Liver (tissue), 8 donors: ENCODE measurements at regions not wholly inside any gene's neighbourhood (a gene's known extent, or its start where the extent isn't known, plus 50 kb on each side); places are given as distances from the start of the nearest gene placed in this dataset.

Experiments used
- DNase-seq: peaks from one replicate; pipeline ENCODE4 v3.0.0-alpha.2; 2017; ENCODE audit warnings: low spot score
- H3K27ac ChIP-seq, 2 donors: one replicate each; pipeline ENCODE4 v1.7.0; 2013; ENCODE audit warnings: inconsistent platforms in 2 of 2, low read length in 2 of 2, control low read depth in 1 of 2, low read depth in 1 of 2, mild to moderate bottlenecking in 1 of 2
- H3K27me3 ChIP-seq, 4 donors: one replicate each; pipeline versions ENCODE4 v1.6.1 to v1.7.0; 2013; ENCODE audit warnings: low read length in 3 of 4, inconsistent platforms in 1 of 4, mild to moderate bottlenecking in 1 of 4, moderate library complexity in 1 of 4; ENCODE audit not compliant: control insufficient read depth in 4 of 4, insufficient read depth in 4 of 4
- H3K36me3 ChIP-seq, 4 donors: one replicate each; pipeline versions ENCODE4 v1.6.1 to v1.7.0; 2013; ENCODE audit warnings: low read length in 3 of 4, mild to moderate bottlenecking in 3 of 4, low read depth in 1 of 4, moderate library complexity in 1 of 4; ENCODE audit not compliant: control insufficient read depth in 4 of 4, insufficient read depth in 3 of 4
- H3K4me1 ChIP-seq, 4 donors: one replicate each; pipeline versions ENCODE4 v1.6.1 to v1.7.0; 2013; ENCODE audit warnings: low read length in 3 of 4, mild to moderate bottlenecking in 3 of 4, moderate library complexity in 1 of 4; ENCODE audit not compliant: control insufficient read depth in 4 of 4, insufficient read depth in 4 of 4
- H3K4me3 ChIP-seq, 3 donors: one replicate each; pipeline versions ENCODE4 v1.6.1 to v1.7.0; 2013; ENCODE audit warnings: low read length in 3 of 3, control low read depth in 1 of 3, low read depth in 1 of 3, mild to moderate bottlenecking in 1 of 3
- H3K9ac ChIP-seq, 2 donors: one replicate each; pipeline ENCODE4 v1.7.0; 2013; ENCODE audit warnings: low read length in 2 of 2, mild to moderate bottlenecking in 2 of 2, moderate library complexity in 2 of 2, control low read depth in 1 of 2, low read depth in 1 of 2
- H3K9me3 ChIP-seq, 4 donors: one replicate each; pipeline versions ENCODE4 v1.6.1 to v1.7.0; 2013; ENCODE audit warnings: low read length in 3 of 4; ENCODE audit not compliant: control insufficient read depth in 4 of 4
- EGR1 ChIP-seq, 2 donors: IDR thresholded peaks; 2 replicates each; pipeline ENCODE4 v1.6.1; 2016 to 2018; ENCODE audit warnings: antibody characterized with exemption in 2 of 2, low read depth in 2 of 2
- GABPA ChIP-seq, 2 donors: IDR thresholded peaks in 1 of 2; conservative IDR thresholded peaks in 1 of 2; 2 replicates each; pipeline ENCODE4 v1.6.1; 2016; ENCODE audit warnings: antibody characterized with exemption in 2 of 2, mild to moderate bottlenecking in 1 of 2, moderate library complexity in 1 of 2
- HNF4A ChIP-seq, 2 donors: conservative IDR thresholded peaks; 2 replicates each; pipeline ENCODE4 v1.6.1; 2016; ENCODE audit warnings: antibody characterized with exemption in 2 of 2, mild to moderate bottlenecking in 2 of 2
- HNF4G ChIP-seq: IDR thresholded peaks from 2 replicates; pipeline ENCODE4 v1.6.1; 2016; ENCODE audit warnings: antibody characterized with exemption
- JUND ChIP-seq, 2 donors: IDR thresholded peaks; 2 replicates each; pipeline ENCODE4 v1.6.1; 2016; ENCODE audit warnings: antibody characterized with exemption in 2 of 2
- NR2F2 ChIP-seq: IDR thresholded peaks from 2 replicates; pipeline ENCODE4 v1.6.1; 2016; ENCODE audit warnings: antibody characterized with exemption
- REST ChIP-seq: IDR thresholded peaks from 2 replicates; pipeline ENCODE4 v1.6.1; 2016; ENCODE audit warnings: antibody characterized with exemption, mild to moderate bottlenecking
- SP1 ChIP-seq: IDR thresholded peaks from 2 replicates; pipeline ENCODE4 v1.6.1; 2018; ENCODE audit warnings: antibody characterized with exemption, mild to moderate bottlenecking
- TAF1 ChIP-seq: conservative IDR thresholded peaks from 2 replicates; pipeline ENCODE4 v1.6.1; 2016; ENCODE audit warnings: antibody characterized with exemption, mild to moderate bottlenecking
- WGBS: extraction: QIAGEN DNeasy Blood & Tissue Kit; methylation state at CpG from one replicate; pipeline ENCODE4 v1.1.7; 2013; 5-methylcytosine and 5-hydroxymethylcytosine counted together
- TF ChIP-seq, protein P1 (sequence below): fragments of 150-350 bp; IDR thresholded peaks from 2 replicates; pipeline ENCODE4 v1.5.1; 2017; ENCODE audit warnings: improper control_type of control experiment, low read depth, low read length; ENCODE audit not compliant: missing input control
- TF ChIP-seq, protein P2 (sequence below): IDR thresholded peaks from 2 replicates; pipeline ENCODE4 v1.6.1; 2016; ENCODE audit warnings: antibody characterized with exemption
- TF ChIP-seq, protein P3 (sequence below): IDR thresholded peaks from 2 replicates; pipeline ENCODE4 v1.6.1; 2016; ENCODE audit warnings: antibody characterized with exemption
- donor health status: healthy.
- donor health status: healthy.
- donor health status: healthy.
- donor health status: healthy.
- donor health status: healthy.

DNA sequence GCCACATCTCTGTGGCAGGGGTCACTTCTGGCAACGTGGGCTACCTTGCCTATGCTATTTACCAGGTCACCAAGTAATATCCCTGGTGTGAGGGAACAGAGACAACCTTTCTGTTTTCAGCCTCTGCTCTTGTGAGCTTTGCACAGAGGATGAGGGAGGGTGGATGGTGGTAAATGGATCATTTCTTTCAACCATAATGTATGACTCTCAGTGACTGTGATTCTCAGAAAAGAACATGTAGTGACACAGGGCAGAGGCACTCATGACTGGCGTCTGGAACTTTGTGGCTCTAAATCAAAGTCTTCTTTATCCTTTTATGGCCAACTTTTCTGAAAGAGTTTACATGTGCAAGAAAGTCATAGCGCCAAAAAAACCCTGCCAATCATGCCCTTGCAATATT is 153.5 kb upstream of the USP24 start:
- no peak overlapping the region for H3K27ac ChIP-seq
- no peaks in the 10 kb centered on the region for H3K36me3 ChIP-seq
- peaks cover 4 to 16% (median 6%) of the 10 kb centered on the region in 4 donors for H3K9me3 ChIP-seq
- H3K27me3 ChIP-seq, result peaks cover 0 to 2% (median 0%) of the 10 kb centered on the region in 4 donors
- no peak for DNase-seq
- no peaks in the 10 kb centered on the region for H3K4me1 ChIP-seq
- H3K4me3 ChIP-seq, result no peak overlapping the region
- no peak overlapping the region for H3K9ac ChIP-seq
- TF ChIP-seq, protein P1, sequence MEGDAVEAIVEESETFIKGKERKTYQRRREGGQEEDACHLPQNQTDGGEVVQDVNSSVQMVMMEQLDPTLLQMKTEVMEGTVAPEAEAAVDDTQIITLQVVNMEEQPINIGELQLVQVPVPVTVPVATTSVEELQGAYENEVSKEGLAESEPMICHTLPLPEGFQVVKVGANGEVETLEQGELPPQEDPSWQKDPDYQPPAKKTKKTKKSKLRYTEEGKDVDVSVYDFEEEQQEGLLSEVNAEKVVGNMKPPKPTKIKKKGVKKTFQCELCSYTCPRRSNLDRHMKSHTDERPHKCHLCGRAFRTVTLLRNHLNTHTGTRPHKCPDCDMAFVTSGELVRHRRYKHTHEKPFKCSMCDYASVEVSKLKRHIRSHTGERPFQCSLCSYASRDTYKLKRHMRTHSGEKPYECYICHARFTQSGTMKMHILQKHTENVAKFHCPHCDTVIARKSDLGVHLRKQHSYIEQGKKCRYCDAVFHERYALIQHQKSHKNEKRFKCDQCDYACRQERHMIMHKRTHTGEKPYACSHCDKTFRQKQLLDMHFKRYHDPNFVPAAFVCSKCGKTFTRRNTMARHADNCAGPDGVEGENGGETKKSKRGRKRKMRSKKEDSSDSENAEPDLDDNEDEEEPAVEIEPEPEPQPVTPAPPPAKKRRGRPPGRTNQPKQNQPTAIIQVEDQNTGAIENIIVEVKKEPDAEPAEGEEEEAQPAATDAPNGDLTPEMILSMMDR, result no peak
- TF ChIP-seq SP1 (no peak), EGR1 (IDR thresholded peaks at IDR 0.05; ENCODE audit: low read depth in 2 of 2) (no peak)
- WGBS, result 80% methylated on average over 3 of the region's 3 CpGs

DNA sequence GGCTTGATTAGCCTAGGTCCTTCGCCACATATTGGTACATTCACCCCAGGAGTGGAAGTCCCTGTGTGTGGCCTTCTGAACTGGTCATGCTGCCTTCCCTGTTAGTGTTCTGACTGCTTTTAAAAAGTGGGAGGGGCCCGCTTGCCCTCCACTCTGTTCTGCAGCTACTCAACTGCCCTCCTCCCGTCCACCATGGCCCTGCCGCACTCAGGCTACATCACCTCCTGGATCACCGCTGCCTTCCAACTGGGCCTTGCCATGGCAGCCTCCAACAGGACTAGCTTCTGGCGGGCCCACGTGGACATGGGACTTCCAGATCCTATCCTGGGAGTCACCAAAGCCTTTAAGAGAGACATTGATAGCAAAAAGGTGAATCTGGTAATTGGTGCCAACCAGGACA is 152.1 kb upstream of the USP24 start:
- H3K9me3 ChIP-seq, result peaks cover 4 to 16% (median 6%) of the 10 kb centered on the region in 4 donors
- no peak overlapping the region for H3K4me3 ChIP-seq
- no peaks in the 10 kb centered on the region for H3K4me1 ChIP-seq
- no peak overlapping the region for H3K27ac ChIP-seq
- H3K9ac ChIP-seq, result no peak overlapping the region
- H3K36me3 ChIP-seq, result no peaks in the 10 kb centered on the region
- 87% methylated on average over 7 of the region's 7 CpGs for WGBS
- no peak for TF ChIP-seq HNF4A (conservative IDR thresholded peaks at IDR 0.05)
- TF ChIP-seq, protein P2, sequence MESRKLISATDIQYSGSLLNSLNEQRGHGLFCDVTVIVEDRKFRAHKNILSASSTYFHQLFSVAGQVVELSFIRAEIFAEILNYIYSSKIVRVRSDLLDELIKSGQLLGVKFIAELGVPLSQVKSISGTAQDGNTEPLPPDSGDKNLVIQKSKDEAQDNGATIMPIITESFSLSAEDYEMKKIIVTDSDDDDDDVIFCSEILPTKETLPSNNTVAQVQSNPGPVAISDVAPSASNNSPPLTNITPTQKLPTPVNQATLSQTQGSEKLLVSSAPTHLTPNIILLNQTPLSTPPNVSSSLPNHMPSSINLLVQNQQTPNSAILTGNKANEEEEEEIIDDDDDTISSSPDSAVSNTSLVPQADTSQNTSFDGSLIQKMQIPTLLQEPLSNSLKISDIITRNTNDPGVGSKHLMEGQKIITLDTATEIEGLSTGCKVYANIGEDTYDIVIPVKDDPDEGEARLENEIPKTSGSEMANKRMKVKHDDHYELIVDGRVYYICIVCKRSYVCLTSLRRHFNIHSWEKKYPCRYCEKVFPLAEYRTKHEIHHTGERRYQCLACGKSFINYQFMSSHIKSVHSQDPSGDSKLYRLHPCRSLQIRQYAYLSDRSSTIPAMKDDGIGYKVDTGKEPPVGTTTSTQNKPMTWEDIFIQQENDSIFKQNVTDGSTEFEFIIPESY, result no peak
- no peak for TF ChIP-seq HNF4G
- TF ChIP-seq, protein P1, result no peak
- H3K27me3 ChIP-seq, result peaks cover 0 to 2% (median 0%) of the 10 kb centered on the region in 4 donors
- no peak for DNase-seq

GRCh38 chr1:55364216-55364615 is 149.1 kb upstream of the USP24 start:
- H3K9me3 ChIP-seq, result peaks cover 4 to 16% (median 6%) of the 10 kb centered on the region in 4 donors
- H3K27me3 ChIP-seq, result peaks cover 0 to 2% (median 0%) of the 10 kb centered on the region in 4 donors
- no peak overlapping the region for H3K4me3 ChIP-seq
- WGBS, result 94% methylated on average over 3 of the region's 3 CpGs
- H3K4me1 ChIP-seq, result no peaks in the 10 kb centered on the region
- no peak overlapping the region for H3K27ac ChIP-seq
- no peak overlapping the region for H3K9ac ChIP-seq
- H3K36me3 ChIP-seq, result no peaks in the 10 kb centered on the region
- no peak for DNase-seq
- TF ChIP-seq, protein P2, result no peak
- TF ChIP-seq TAF1 (no peak), NR2F2 (no peak), HNF4G (no peak), REST (no peak), GABPA (IDR thresholded peaks at IDR 0.05 in 1 of 2, conservative IDR thresholded peaks at IDR 0.05 in 1 of 2) (no peak), HNF4A (conservative IDR thresholded peaks at IDR 0.05) (no peak), JUND (IDR thresholded peaks at IDR 0.05) (no peak)
- TF ChIP-seq, protein P3, sequence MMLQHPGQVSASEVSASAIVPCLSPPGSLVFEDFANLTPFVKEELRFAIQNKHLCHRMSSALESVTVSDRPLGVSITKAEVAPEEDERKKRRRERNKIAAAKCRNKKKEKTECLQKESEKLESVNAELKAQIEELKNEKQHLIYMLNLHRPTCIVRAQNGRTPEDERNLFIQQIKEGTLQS, result no peak
- TF ChIP-seq, protein P1, result no peak
